Calu3 (cell line): ENCODE measurements at regions not wholly inside any gene's neighbourhood (a gene's known extent, or its start where the extent isn't known, plus 50 kb on each side); places are given as distances from the start of the nearest gene placed in this dataset.

Source experiments
- BruUV-seq: library from RNA; stranded (reverse); fragments of 400-500 nt; replicated peaks from 2 replicates; lab custom pipeline; 2021; lab: Mats Ljungman, UMichigan
- CTCF ChIA-PET: fragments of 300-600 bp; sonication (Branson Sonifier 250); formaldehyde crosslinking; loops from one replicate; lab custom pipeline; 2022; ENCODE audit warnings: antibody characterized with exemption; lab: Charles Lee
- DNase-seq: peaks from one replicate; pipeline ENCODE4 v3.0.0; 2022
- H3K27ac Mint-ChIP-seq: one replicate; pipeline ENCODE4 v1.8.0; 2022; ENCODE audit warnings: mixed read lengths; ENCODE audit not compliant: unreplicated experiment
- H3K27me3 Mint-ChIP-seq: one replicate; pipeline ENCODE4 v1.8.0; 2022; ENCODE audit warnings: mixed read lengths; ENCODE audit not compliant: unreplicated experiment
- H3K36me3 Mint-ChIP-seq: one replicate; pipeline ENCODE4 v1.8.0; 2022; ENCODE audit warnings: mild to moderate bottlenecking, moderate library complexity, mixed read lengths; ENCODE audit not compliant: insufficient read depth, unreplicated experiment
- H3K4me1 Mint-ChIP-seq: one replicate; pipeline ENCODE4 v1.8.0; 2022; ENCODE audit warnings: mild to moderate bottlenecking, low read depth, mixed read lengths; ENCODE audit not compliant: unreplicated experiment
- H3K4me3 Mint-ChIP-seq: one replicate; pipeline ENCODE4 v1.8.0; 2022; ENCODE audit warnings: mild to moderate bottlenecking, low read depth, moderate library complexity, mixed read lengths; ENCODE audit not compliant: unreplicated experiment
- H3K9me3 Mint-ChIP-seq: one replicate; pipeline ENCODE4 v1.8.0; 2022; ENCODE audit warnings: low read depth, mixed read lengths; ENCODE audit not compliant: unreplicated experiment
- intact Hi-C: fragments of 100-400 bp; cut with micrococcal nuclease; formaldehyde crosslinking; loops from one replicate; pipeline ENCODE4 v1.10.0; 2022; ENCODE audit not compliant: unreplicated experiment
- TF ChIP-seq, protein P1 (sequence below): fragments of 200-600 bp; IDR thresholded peaks from one replicate; pipeline ENCODE4 v1.8.0; 2022; ENCODE audit warnings: antibody characterized with exemption; ENCODE audit not compliant: unreplicated experiment

DNA sequence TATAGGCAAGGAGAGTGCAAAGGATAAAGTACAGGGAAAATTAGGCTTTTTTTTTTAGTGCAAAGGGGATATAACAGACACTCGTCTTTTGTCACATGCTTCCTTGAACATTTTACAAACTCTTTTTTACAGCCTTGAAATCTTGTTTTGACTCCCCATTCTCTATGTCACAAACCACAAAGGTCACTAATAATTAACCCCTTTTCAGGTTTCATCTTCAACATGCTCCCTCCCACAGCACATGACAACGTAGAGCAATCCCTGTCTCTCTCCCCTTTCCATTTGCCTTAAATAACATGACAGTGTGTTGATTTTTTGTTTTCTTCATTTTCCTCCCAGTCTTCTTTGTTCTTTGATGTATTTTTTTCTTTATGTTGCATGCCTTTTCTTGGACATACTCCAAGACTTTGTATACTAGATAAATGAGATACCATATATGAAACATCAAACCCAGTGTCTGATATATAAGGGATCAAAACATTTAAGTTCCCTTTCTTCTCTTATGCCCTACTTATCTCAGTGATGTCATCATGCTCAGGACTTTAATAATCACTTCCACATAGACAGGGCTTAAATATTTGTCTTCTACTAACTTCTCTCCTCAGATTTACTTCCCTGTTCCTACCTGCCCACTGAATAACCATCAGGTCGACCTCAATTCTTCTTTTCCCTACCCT lies 378.7 kb upstream of the HSF2 start:
- intact Hi-C loops: no loop called here
- BruUV-seq: no TSS peak
- CTCF ChIA-PET: no interaction called here
- no peaks in the 10 kb centered on the region for H3K36me3 Mint-ChIP-seq
- H3K27ac Mint-ChIP-seq: no peak overlapping the region
- no peaks in the 10 kb centered on the region for H3K4me1 Mint-ChIP-seq
- no peak for DNase-seq
- no peaks in the 10 kb centered on the region for H3K27me3 Mint-ChIP-seq
- H3K9me3 Mint-ChIP-seq: no peaks in the 10 kb centered on the region
- no peak overlapping the region for H3K4me3 Mint-ChIP-seq
- TF ChIP-seq, protein P1, sequence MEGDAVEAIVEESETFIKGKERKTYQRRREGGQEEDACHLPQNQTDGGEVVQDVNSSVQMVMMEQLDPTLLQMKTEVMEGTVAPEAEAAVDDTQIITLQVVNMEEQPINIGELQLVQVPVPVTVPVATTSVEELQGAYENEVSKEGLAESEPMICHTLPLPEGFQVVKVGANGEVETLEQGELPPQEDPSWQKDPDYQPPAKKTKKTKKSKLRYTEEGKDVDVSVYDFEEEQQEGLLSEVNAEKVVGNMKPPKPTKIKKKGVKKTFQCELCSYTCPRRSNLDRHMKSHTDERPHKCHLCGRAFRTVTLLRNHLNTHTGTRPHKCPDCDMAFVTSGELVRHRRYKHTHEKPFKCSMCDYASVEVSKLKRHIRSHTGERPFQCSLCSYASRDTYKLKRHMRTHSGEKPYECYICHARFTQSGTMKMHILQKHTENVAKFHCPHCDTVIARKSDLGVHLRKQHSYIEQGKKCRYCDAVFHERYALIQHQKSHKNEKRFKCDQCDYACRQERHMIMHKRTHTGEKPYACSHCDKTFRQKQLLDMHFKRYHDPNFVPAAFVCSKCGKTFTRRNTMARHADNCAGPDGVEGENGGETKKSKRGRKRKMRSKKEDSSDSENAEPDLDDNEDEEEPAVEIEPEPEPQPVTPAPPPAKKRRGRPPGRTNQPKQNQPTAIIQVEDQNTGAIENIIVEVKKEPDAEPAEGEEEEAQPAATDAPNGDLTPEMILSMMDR: no peak

DNA sequence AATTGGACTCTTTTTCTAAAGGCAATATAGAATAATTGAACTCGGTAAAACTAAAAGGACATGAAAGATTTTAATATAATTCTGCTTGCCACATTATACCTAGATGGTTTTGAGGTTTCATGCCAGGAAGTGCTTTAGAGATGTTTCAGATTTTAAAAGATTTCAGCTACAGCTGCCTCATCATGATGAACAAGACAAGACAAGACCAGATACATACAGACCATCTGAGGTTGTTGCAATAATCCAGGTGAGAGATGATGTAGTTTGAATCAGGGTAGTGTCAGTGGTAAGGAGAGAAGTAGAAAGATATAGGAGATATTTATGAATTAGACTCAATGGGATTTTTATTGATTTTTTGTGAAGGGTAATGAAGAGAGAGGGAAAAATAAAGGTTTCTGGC lies 374.3 kb upstream of the HSF2 start:
- no TSS peak for BruUV-seq
- CTCF ChIA-PET: no interaction called here

DNA sequence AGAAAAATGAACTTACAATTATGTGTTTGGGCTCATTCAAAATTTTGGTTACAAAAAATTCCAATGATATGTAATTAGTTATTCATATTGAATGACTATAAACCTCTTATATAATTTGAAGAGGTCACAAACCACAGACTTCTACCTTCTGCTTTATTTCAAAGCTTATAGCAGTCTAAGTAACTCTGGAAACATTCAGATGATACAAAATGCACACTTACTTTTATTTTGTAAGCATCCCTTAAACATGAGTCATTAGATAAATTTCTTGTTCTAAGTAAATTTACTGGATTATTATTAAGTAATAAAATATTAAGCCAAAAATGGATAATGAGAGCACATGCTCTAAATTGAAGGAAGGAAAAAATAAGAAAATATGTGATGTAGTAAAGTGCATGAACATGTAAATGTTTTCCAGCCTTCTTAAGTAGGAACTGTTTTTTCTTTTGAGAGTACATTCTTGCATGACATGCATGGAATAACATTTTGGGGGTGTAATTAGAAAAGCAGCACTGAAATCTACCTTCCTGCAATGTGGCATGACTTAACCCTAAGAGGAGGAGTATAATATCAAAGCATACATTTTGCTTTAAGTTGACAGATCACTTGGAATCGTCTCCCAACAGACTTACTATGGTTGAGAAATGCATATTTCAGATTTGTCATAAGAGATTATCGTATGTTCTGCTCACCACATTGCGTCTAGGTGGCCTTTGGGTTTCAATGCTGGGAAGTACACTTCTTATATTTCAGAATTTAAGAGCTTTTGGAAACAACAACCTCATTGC lies 372.7 kb upstream of the HSF2 start:
- Mint-ChIP-seq H3K27ac (no peak overlapping the region), H3K36me3 (no peaks in the 10 kb centered on the region), H3K9me3 (no peaks in the 10 kb centered on the region), H3K4me3 (no peak overlapping the region), H3K27me3 (no peaks in the 10 kb centered on the region), H3K4me1 (peaks cover 17% of the 10 kb centered on the region)
- BruUV-seq: no TSS peak
- DNase-seq: no peak
- TF ChIP-seq, protein P1: no peak
- CTCF ChIA-PET: no interaction called here
- intact Hi-C loops: no loop called here

More for the DNA sequence above, 374.3 kb upstream of the HSF2 start:
- intact Hi-C loops: no loop called here
- Mint-ChIP-seq H3K27ac (no peak overlapping the region), H3K27me3 (no peaks in the 10 kb centered on the region), H3K4me3 (no peak overlapping the region), H3K4me1 (peaks cover 17% of the 10 kb centered on the region), H3K36me3 (no peaks in the 10 kb centered on the region), H3K9me3 (no peaks in the 10 kb centered on the region)
- TF ChIP-seq, protein P1: no peak
- no peak for DNase-seq

DNA sequence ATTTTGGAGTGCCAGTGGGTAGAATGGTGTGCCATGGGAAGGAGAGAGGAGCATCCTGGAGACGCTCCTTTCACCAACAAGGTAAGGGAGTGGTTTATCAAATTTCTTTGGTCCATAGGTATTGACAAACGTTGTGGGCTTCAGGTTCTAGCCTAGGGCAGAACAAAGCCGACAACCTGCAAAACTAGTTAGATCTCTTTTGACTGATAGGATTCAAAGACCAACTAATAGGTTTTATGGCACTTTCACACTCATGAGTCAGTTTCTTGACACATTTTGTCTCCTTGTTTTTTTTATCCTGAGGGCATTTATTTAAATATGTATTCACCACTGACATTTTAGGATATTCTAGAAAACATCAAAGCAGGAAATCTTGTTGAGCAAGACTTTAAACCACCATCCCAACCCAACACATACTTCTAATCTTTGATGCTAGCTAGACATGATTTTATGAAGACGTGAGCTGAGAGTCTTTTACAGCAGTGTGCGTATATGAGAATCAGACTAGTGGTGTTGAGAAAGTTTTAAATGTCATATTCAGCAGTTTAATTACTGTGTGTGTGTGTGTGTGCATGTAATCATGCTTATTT lies 370.4 kb upstream of the HSF2 start:
- no peaks in the 10 kb centered on the region for H3K36me3 Mint-ChIP-seq
- no peaks in the 10 kb centered on the region for H3K27me3 Mint-ChIP-seq
- no TSS peak for BruUV-seq
- peaks cover 17% of the 10 kb centered on the region for H3K4me1 Mint-ChIP-seq
- TF ChIP-seq, protein P1: no peak
- no peak overlapping the region for H3K4me3 Mint-ChIP-seq
- H3K9me3 Mint-ChIP-seq: no peaks in the 10 kb centered on the region
- CTCF ChIA-PET: no interaction called here
- no peak overlapping the region for H3K27ac Mint-ChIP-seq
- intact Hi-C loops: no loop called here
- DNase-seq: peak; percentile 34
